ENCODE measurements at regions not wholly inside any gene's neighbourhood (a gene's known extent, or its start where the extent isn't known, plus 50 kb on each side); places are given as distances from the start of the nearest gene placed in this dataset.

DNA sequence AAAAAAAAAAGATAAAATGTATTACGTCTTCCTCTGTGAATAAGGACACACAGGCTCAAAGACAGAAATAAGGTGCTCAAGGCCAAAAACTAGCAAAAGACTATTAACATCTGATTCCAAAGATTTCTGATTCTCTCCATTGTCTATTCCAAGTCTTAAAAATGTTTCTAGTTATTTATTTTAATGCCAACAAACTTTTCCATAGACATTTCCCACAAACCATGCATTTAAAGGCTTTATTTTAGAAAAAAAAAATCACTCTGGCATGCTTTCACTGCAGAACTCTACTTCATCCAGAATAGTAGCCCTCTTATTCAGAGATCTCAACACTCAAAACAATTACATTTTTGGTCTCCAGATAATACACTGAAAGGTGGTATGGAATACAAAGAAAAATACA lies 545.0 kb upstream of the TENM3 start:
- TF ChIP-seq, protein P1, sequence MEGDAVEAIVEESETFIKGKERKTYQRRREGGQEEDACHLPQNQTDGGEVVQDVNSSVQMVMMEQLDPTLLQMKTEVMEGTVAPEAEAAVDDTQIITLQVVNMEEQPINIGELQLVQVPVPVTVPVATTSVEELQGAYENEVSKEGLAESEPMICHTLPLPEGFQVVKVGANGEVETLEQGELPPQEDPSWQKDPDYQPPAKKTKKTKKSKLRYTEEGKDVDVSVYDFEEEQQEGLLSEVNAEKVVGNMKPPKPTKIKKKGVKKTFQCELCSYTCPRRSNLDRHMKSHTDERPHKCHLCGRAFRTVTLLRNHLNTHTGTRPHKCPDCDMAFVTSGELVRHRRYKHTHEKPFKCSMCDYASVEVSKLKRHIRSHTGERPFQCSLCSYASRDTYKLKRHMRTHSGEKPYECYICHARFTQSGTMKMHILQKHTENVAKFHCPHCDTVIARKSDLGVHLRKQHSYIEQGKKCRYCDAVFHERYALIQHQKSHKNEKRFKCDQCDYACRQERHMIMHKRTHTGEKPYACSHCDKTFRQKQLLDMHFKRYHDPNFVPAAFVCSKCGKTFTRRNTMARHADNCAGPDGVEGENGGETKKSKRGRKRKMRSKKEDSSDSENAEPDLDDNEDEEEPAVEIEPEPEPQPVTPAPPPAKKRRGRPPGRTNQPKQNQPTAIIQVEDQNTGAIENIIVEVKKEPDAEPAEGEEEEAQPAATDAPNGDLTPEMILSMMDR (IDR thresholded peaks at IDR 0.05) = no peak
- TF ChIP-seq POLR2A (IDR thresholded peaks at IDR 0.05) = no peak

Measured in heart left ventricle (tissue), 13 donors.